ENCODE measurements at regions not wholly inside any gene's neighbourhood (a gene's known extent, or its start where the extent isn't known, plus 50 kb on each side); places are given as distances from the start of the nearest gene placed in this dataset.

GRCh38 chr13:42722883-42723539 lies 58.4 kb upstream of the FAM216B start:
- ChIA-PET POLR2A (no interaction called here), CTCF (no interaction called here)
- peaks cover 0 to 5% of the 10 kb centered on the region in 2 experiments for H3K9me3 ChIP-seq (ENCODE audit: control insufficient read depth in 1 of 2, insufficient read depth in 1 of 2, low read length in 2 of 2)
- no peak for DNase-seq
- peaks cover 0 to 7% of the 10 kb centered on the region in 2 experiments for H3K27me3 ChIP-seq (ENCODE audit: control insufficient read depth in 1 of 2, insufficient read depth in 2 of 2, low read length in 2 of 2)
- H3K27ac ChIP-seq (ENCODE audit: low read depth in 1 of 2, low read length in 2 of 2), result no peak overlapping the region
- H3K4me3 Mint-ChIP-seq, result no peak overlapping the region
- H3K9me3 Mint-ChIP-seq, result no peaks in the 10 kb centered on the region
- H3K4me1 ChIP-seq (ENCODE audit: insufficient read depth, low read length), result no peaks in the 10 kb centered on the region
- H3K4me1 Mint-ChIP-seq (ENCODE audit: low read depth), result no peaks in the 10 kb centered on the region
- no peak overlapping the region for H3K4me3 ChIP-seq (ENCODE audit: low read length)
- H3K27me3 Mint-ChIP-seq, result peaks cover 22% of the 10 kb centered on the region
- no peak for ATAC-seq (ENCODE audit: poor library complexity)
- no peaks in the 10 kb centered on the region for H3K36me3 ChIP-seq (ENCODE audit: insufficient read depth, low read length)
- no peak overlapping the region for H3K27ac Mint-ChIP-seq
- intact Hi-C loops (cut with DNase I, micrococcal nuclease), result no loop called here
- H3K36me3 Mint-ChIP-seq (ENCODE audit: low read depth), result no peaks in the 10 kb centered on the region
- no peak for TF ChIP-seq CTCF (IDR thresholded peaks at IDR 0.05)

- Histone ChIP-seq H3K27ac (ENCODE audit: low read depth in 1 of 2, low read length in 2 of 2) (no peak overlapping the region), H3K36me3 (ENCODE audit: insufficient read depth, low read length) (no peaks in the 10 kb centered on the region), H3K4me1 (ENCODE audit: insufficient read depth, low read length) (no peaks in the 10 kb centered on the region), H3K9me3 (ENCODE audit: control insufficient read depth in 1 of 2, insufficient read depth in 1 of 2, low read length in 2 of 2) (peaks cover 0 to 5% of the 10 kb centered on the region in 2 experiments), H3K27me3 (ENCODE audit: control insufficient read depth in 1 of 2, insufficient read depth in 2 of 2, low read length in 2 of 2) (peaks cover 0 to 4% of the 10 kb centered on the region in 2 experiments), H3K4me3 (ENCODE audit: low read length) (no peak overlapping the region)
- CTCF ChIA-PET, result no interaction called here
- no peak overlapping the region for H3K27ac Mint-ChIP-seq
- H3K36me3 Mint-ChIP-seq (ENCODE audit: low read depth), result no peaks in the 10 kb centered on the region
- H3K4me3 Mint-ChIP-seq, result no peak overlapping the region
- H3K4me1 Mint-ChIP-seq (ENCODE audit: low read depth), result no peaks in the 10 kb centered on the region
- intact Hi-C loops (cut with DNase I, micrococcal nuclease), result no loop called here
- no peak for DNase-seq
- no peak for TF ChIP-seq CTCF (IDR thresholded peaks at IDR 0.05)
- no peak for ATAC-seq (ENCODE audit: poor library complexity)
- H3K27me3 Mint-ChIP-seq, result no peaks in the 10 kb centered on the region
- H3K9me3 Mint-ChIP-seq, result no peaks in the 10 kb centered on the region
- POLR2A ChIA-PET, result no interaction called here
Measured at GRCh38 chr13:42728507-42729180, 52.7 kb upstream of the FAM216B start.

- DNase-seq, result no peak
- intact Hi-C loops (cut with DNase I, micrococcal nuclease), result no loop called here
- H3K4me1 Mint-ChIP-seq (ENCODE audit: low read depth), result no peaks in the 10 kb centered on the region
- peaks cover 0 to 4% of the 10 kb centered on the region in 2 experiments for H3K27me3 ChIP-seq (ENCODE audit: control insufficient read depth in 1 of 2, insufficient read depth in 2 of 2, low read length in 2 of 2)
- H3K9me3 ChIP-seq (ENCODE audit: control insufficient read depth in 1 of 2, insufficient read depth in 1 of 2, low read length in 2 of 2), result peaks cover 0 to 5% of the 10 kb centered on the region in 2 experiments
- no peak for ATAC-seq (ENCODE audit: poor library complexity)
- CTCF ChIA-PET, result no interaction called here
- H3K36me3 Mint-ChIP-seq (ENCODE audit: low read depth), result no peaks in the 10 kb centered on the region
- H3K4me3 ChIP-seq (ENCODE audit: low read length), result no peak overlapping the region
- no peaks in the 10 kb centered on the region for H3K9me3 Mint-ChIP-seq
- H3K36me3 ChIP-seq (ENCODE audit: insufficient read depth, low read length), result no peaks in the 10 kb centered on the region
- H3K4me1 ChIP-seq (ENCODE audit: insufficient read depth, low read length), result no peaks in the 10 kb centered on the region
- no peak overlapping the region for H3K4me3 Mint-ChIP-seq
- POLR2A ChIA-PET, result no interaction called here
- H3K27me3 Mint-ChIP-seq, result no peaks in the 10 kb centered on the region
- no peak overlapping the region for H3K27ac Mint-ChIP-seq
- H3K27ac ChIP-seq (ENCODE audit: low read depth in 1 of 2, low read length in 2 of 2), result no peak overlapping the region
- TF ChIP-seq CTCF (IDR thresholded peaks at IDR 0.05), result no peak
Measured at GRCh38 chr13:42729857-42730402, 51.5 kb upstream of the FAM216B start.
